ENCODE measurements at regions not wholly inside any gene's neighbourhood (a gene's known extent, or its start where the extent isn't known, plus 50 kb on each side); places are given as distances from the start of the nearest gene placed in this dataset.

GRCh38 chr2:217694291-217694690, 308.5 kb downstream of the TNS1 start:
- Histone ChIP-seq H3K36me3 (ENCODE audit: control insufficient read depth, insufficient read depth, low read length) (no peaks in the 10 kb centered on the region), H3K9me3 (replicated peaks; ENCODE audit: control insufficient read depth, low read depth, low read length) (no peaks in the 10 kb centered on the region), H3K27me3 (ENCODE audit: control insufficient read depth, insufficient read depth, low read length) (no peaks in the 10 kb centered on the region), H3K4me3 (ENCODE audit: low read length) (no peak overlapping the region), H3K27ac (ENCODE audit: low read length) (no peak overlapping the region), H3K4me1 (ENCODE audit: control insufficient read depth, insufficient read depth, low read length) (peaks cover 10% of the 10 kb centered on the region)
- no CpG with 5 or more reads among the region's 1 CpG for WGBS (ENCODE audit: insufficient coverage)
- DNase-seq, result no peak

GRCh38 chr2:217693363-217693762, 309.4 kb downstream of the TNS1 start:
- H3K4me3 ChIP-seq (ENCODE audit: low read length), result no peak overlapping the region
- no peaks in the 10 kb centered on the region for H3K27me3 ChIP-seq (ENCODE audit: control insufficient read depth, insufficient read depth, low read length)
- H3K36me3 ChIP-seq (ENCODE audit: control insufficient read depth, insufficient read depth, low read length), result no peaks in the 10 kb centered on the region
- no peak for DNase-seq
- no CpG with 5 or more reads among the region's 1 CpG for WGBS (ENCODE audit: insufficient coverage)
- H3K4me1 ChIP-seq (ENCODE audit: control insufficient read depth, insufficient read depth, low read length), result peaks cover 10% of the 10 kb centered on the region
- H3K27ac ChIP-seq (ENCODE audit: low read length), result no peak overlapping the region
- H3K9me3 ChIP-seq (replicated peaks; ENCODE audit: control insufficient read depth, low read depth, low read length), result no peaks in the 10 kb centered on the region

- H3K36me3 ChIP-seq (ENCODE audit: control insufficient read depth, insufficient read depth, low read length), result no peaks in the 10 kb centered on the region
- WGBS (ENCODE audit: insufficient coverage), result 66% methylated on average over 3 of the region's 7 CpGs
- no peaks in the 10 kb centered on the region for H3K27me3 ChIP-seq (ENCODE audit: control insufficient read depth, insufficient read depth, low read length)
- peaks cover 11% of the 10 kb centered on the region for H3K4me1 ChIP-seq (ENCODE audit: control insufficient read depth, insufficient read depth, low read length)
- H3K4me3 ChIP-seq (ENCODE audit: low read length), result no peak overlapping the region
- H3K27ac ChIP-seq (ENCODE audit: low read length), result no peak overlapping the region
- peak; percentile 77 for DNase-seq
- no peaks in the 10 kb centered on the region for H3K9me3 ChIP-seq (replicated peaks; ENCODE audit: control insufficient read depth, low read depth, low read length)
These were observed 310.7 kb downstream of the TNS1 start for GRCh38 chr2:217691920-217692666.

- no peaks in the 10 kb centered on the region for H3K36me3 ChIP-seq (ENCODE audit: control insufficient read depth, insufficient read depth, low read length)
- H3K27me3 ChIP-seq (ENCODE audit: control insufficient read depth, insufficient read depth, low read length), result no peaks in the 10 kb centered on the region
- DNase-seq, result no peak
- WGBS (ENCODE audit: insufficient coverage), result 83% methylated on average over 1 of the region's 3 CpGs
- H3K4me1 ChIP-seq (ENCODE audit: control insufficient read depth, insufficient read depth, low read length), result peaks cover 11% of the 10 kb centered on the region
- no peak overlapping the region for H3K27ac ChIP-seq (ENCODE audit: low read length)
- no peaks in the 10 kb centered on the region for H3K9me3 ChIP-seq (replicated peaks; ENCODE audit: control insufficient read depth, low read depth, low read length)
- no peak overlapping the region for H3K4me3 ChIP-seq (ENCODE audit: low read length)
These were observed 311.3 kb downstream of the TNS1 start for GRCh38 chr2:217691516-217691915.

DNA sequence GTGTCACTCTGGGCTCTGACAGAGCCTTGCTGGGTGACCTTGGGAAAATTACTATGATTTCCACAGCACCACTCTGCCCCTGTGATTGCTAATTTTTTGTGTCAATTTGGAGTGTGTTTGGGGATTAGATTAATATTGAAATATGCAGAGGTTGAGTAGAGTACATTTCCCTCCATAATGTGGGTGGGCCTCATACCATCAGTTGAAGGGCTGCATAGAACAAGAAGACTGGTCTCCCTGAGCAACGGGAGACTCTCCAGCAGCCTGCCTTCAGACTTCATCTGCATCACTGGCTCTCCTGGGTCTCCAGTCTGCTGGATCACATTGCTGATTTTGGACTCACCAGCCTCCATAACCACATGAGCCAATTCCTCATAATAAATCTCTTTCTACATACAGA, 313.7 kb downstream of the TNS1 start:
- DNase-seq, result no peak
- H3K9me3 ChIP-seq (replicated peaks; ENCODE audit: control insufficient read depth, low read depth, low read length), result no peaks in the 10 kb centered on the region
- H3K27ac ChIP-seq (ENCODE audit: low read length), result no peak overlapping the region
- H3K4me3 ChIP-seq (ENCODE audit: low read length), result no peak overlapping the region
- no peaks in the 10 kb centered on the region for H3K36me3 ChIP-seq (ENCODE audit: control insufficient read depth, insufficient read depth, low read length)
- H3K4me1 ChIP-seq (ENCODE audit: control insufficient read depth, insufficient read depth, low read length), result peaks cover 14% of the 10 kb centered on the region
- WGBS (ENCODE audit: insufficient coverage), result 75% methylated on average over 1 of the region's 1 CpG
- H3K27me3 ChIP-seq (ENCODE audit: control insufficient read depth, insufficient read depth, low read length), result no peaks in the 10 kb centered on the region

DNA sequence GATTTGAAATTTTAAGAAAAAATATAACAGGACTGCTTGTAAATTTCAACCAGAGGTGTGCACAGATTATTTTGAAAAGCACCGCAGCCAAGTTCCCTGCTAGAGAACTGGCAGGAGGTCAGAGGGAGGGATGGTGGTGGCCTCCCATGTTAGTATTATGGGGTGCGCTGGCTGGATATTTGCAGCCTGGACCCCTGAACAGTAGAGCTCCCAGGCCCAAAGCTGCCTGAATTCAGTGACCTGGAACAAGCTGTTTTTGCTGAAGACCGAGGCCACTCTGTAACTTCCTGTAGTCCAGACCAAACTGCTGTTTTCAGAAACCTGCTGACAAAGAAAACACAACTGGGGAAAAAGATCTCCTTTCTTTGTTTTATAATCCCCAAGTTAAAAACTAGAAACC, 314.3 kb downstream of the TNS1 start:
- Histone ChIP-seq H3K4me1 (ENCODE audit: control insufficient read depth, insufficient read depth, low read length) (peaks cover 14% of the 10 kb centered on the region), H3K36me3 (ENCODE audit: control insufficient read depth, insufficient read depth, low read length) (no peaks in the 10 kb centered on the region), H3K9me3 (replicated peaks; ENCODE audit: control insufficient read depth, low read depth, low read length) (no peaks in the 10 kb centered on the region), H3K4me3 (ENCODE audit: low read length) (no peak overlapping the region), H3K27me3 (ENCODE audit: control insufficient read depth, insufficient read depth, low read length) (no peaks in the 10 kb centered on the region), H3K27ac (ENCODE audit: low read length) (no peak overlapping the region)
- WGBS (ENCODE audit: insufficient coverage), result 80% methylated on average over 3 of the region's 3 CpGs
- no peak for DNase-seq

GRCh38 chr2:217687771-217688170, 315.0 kb downstream of the TNS1 start:
- Histone ChIP-seq H3K27me3 (ENCODE audit: control insufficient read depth, insufficient read depth, low read length) (no peaks in the 10 kb centered on the region), H3K4me1 (ENCODE audit: control insufficient read depth, insufficient read depth, low read length) (peaks cover 17% of the 10 kb centered on the region), H3K4me3 (ENCODE audit: low read length) (no peak overlapping the region), H3K9me3 (replicated peaks; ENCODE audit: control insufficient read depth, low read depth, low read length) (no peaks in the 10 kb centered on the region), H3K27ac (ENCODE audit: low read length) (no peak overlapping the region), H3K36me3 (ENCODE audit: control insufficient read depth, insufficient read depth, low read length) (no peaks in the 10 kb centered on the region)
- no CpG with 5 or more reads among the region's 6 CpGs for WGBS (ENCODE audit: insufficient coverage)
- DNase-seq, result no peak

DNA sequence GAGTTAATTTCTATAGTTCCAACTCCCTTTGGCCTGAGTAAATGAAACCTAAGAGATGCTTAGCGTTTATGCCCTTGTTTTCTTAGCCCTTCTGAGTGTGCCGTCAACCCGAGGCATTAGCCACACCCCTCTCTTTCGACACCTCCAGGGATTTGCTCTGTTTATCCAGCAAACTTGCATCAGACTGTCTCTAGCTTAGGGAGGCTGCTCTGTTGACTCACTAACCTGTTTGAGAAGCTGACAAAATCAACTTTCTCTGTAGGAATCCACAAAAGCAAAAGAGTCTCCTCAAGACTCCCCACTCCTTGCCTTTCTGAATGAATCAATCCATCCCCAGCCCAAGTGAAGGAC, 317.6 kb downstream of the TNS1 start:
- Histone ChIP-seq H3K4me3 (ENCODE audit: low read length) (no peak overlapping the region), H3K9me3 (replicated peaks; ENCODE audit: control insufficient read depth, low read depth, low read length) (no peaks in the 10 kb centered on the region), H3K27ac (ENCODE audit: low read length) (no peak overlapping the region), H3K36me3 (ENCODE audit: control insufficient read depth, insufficient read depth, low read length) (no peaks in the 10 kb centered on the region), H3K27me3 (ENCODE audit: control insufficient read depth, insufficient read depth, low read length) (no peaks in the 10 kb centered on the region), H3K4me1 (ENCODE audit: control insufficient read depth, insufficient read depth, low read length) (peaks cover 26% of the 10 kb centered on the region)
- peak; percentile 40 for DNase-seq
- 24% methylated on average over 4 of the region's 4 CpGs for WGBS (ENCODE audit: insufficient coverage)

DNA sequence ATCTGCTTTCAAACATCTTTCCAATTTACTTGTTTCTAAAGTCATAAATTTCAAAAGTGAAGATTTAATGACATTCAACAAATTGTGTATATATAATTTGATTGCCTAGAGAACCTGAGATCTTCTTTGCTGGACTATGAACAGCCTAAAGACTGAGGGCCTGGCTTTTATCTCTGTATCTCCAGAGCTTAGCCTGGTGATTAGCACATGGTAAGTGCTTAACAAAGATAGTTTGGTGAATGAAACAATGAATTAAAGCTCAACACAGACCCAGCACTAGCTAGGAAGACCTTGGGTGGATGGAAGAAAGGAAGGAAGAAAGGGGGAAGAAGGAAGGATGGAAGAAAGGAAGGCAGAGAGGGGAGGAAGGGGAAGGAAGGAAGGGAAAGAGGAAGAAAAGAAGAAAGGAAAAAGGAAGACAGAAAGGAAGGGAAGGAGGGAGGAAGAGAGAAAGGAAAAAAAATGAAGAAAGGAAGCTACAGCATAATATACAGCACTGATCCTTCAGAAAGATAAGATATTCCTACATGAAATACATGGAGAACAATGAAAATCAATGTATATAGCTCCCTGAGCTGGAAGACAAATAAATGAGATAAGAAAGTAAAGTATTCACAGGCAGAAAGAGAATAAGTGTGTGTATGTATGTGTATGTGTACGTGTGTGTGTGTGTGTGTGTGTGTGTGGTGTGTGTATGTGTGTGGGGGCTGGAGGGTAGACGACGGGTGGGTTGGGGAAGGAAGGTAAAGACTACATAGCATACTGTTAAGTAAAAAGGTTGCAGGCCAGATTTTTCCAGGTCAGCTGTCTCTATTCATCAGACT, 318.2 kb downstream of the TNS1 start:
- Histone ChIP-seq H3K4me3 (ENCODE audit: low read length) (no peak overlapping the region), H3K27ac (ENCODE audit: low read length) (no peak overlapping the region), H3K9me3 (replicated peaks; ENCODE audit: control insufficient read depth, low read depth, low read length) (no peaks in the 10 kb centered on the region), H3K36me3 (ENCODE audit: control insufficient read depth, insufficient read depth, low read length) (no peaks in the 10 kb centered on the region), H3K4me1 (ENCODE audit: control insufficient read depth, insufficient read depth, low read length) (peaks cover 26% of the 10 kb centered on the region), H3K27me3 (ENCODE audit: control insufficient read depth, insufficient read depth, low read length) (no peaks in the 10 kb centered on the region)
- no peak for DNase-seq
- 56% methylated on average over 1 of the region's 3 CpGs for WGBS (ENCODE audit: insufficient coverage)

DNA sequence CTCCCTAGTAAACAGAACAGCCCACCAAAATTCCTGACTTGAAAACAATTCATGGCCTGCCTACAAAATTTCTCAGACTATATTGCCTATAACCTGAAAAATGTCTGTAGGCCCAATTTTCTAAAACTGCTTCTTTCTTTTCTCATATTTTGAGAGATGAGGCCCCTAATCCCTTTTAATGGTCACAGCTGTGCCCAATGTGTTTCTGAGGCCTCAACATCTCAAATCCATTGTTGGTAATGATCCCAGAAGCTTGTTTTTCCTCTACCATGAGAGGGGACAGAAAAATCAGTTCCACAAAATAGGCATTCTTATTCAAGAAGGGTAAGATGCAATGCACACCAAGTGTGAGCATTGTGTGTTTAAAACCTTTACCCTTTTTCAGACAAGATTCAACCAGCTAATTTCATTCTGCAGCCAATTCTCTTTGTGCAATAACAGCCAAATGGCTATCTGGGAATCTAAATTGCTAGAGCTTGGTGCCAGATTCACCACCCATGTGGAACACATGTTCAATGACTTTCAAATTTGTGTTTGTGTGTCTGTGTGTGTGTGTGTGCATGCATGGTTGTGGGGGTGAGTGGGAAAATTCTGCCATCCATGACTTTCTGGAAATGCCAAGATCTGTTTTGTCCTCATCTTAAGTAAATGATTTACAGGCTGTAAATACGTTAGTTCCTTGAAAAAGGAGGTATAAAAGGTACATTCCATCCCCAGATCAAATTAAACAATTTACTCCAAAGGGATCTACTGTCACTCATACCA, 319.5 kb downstream of the TNS1 start:
- H3K4me1 ChIP-seq (ENCODE audit: control insufficient read depth, insufficient read depth, low read length), result peaks cover 26% of the 10 kb centered on the region
- H3K36me3 ChIP-seq (ENCODE audit: control insufficient read depth, insufficient read depth, low read length), result no peaks in the 10 kb centered on the region
- H3K4me3 ChIP-seq (ENCODE audit: low read length), result no peak overlapping the region
- no peaks in the 10 kb centered on the region for H3K27me3 ChIP-seq (ENCODE audit: control insufficient read depth, insufficient read depth, low read length)
- no CpG with 5 or more reads among the region's 1 CpG for WGBS (ENCODE audit: insufficient coverage)
- DNase-seq, result peak; percentile 82
- no peaks in the 10 kb centered on the region for H3K9me3 ChIP-seq (replicated peaks; ENCODE audit: control insufficient read depth, low read depth, low read length)
- peak overlapping the region; percentile 84 for H3K27ac ChIP-seq (ENCODE audit: low read length)

Measured in muscle of leg (tissue), 3 donors.